ENCODE measurements at regions not wholly inside any gene's neighbourhood (a gene's known extent, or its start where the extent isn't known, plus 50 kb on each side); places are given as distances from the start of the nearest gene placed in this dataset.

DNA sequence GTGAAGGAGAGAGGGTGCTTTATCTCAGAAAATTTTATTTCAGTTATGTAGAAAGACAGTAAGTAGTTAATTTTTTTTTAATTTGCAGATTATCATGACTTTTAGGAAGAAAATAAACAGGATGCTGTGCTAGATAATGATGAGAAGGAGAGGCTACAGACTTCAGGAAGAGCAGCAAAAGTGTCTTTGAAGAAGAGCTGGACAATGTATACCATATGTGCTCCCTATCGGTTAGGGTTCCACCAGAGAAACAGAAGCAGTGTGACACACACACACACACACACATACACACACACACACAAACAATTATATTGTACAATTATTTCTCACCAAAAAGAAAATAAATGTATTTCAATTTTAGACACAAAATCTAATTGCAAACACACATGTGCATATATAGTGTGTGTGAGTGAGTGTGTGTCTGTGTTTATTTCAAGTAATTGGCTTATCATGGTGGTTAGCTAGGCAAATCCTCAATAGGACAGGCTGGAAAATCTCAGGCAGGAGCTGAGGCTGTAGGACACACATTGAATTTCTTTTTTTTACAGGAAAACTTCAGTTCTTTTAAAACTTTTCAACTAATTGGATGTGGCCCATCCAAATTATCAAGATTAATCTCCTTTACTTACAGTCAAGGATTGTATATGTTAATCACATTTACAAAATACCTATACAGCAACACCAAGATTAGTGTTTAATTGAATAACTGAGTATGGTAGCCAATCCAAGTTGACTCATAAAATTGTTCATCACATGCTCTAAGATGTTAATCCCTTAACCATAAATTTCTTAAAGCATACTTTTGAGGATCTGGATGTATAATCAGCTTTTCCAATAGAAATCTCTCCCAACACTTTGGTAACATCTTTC lies 235.8 kb upstream of the DCN start:
- DNase-seq = no peak

DNA sequence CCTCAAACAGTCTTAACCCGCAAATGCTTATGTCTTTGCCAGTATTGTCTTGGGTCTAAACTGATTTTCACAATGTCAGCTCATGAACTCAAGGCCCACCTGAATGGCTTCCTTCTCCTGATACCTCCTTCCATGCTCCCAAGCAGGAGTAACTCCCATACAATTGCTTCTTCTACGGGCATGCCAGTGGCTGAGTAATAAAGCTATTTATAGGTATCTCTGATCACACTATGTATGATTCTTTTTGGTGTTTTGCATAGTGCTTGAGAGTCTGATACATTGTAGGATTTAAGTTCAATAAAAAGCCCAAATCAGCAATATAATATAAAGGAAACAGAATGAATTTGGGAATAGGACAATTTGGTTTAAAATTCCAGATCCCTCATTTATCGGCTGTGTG lies 235.0 kb upstream of the DCN start:
- no peak for DNase-seq

DNA sequence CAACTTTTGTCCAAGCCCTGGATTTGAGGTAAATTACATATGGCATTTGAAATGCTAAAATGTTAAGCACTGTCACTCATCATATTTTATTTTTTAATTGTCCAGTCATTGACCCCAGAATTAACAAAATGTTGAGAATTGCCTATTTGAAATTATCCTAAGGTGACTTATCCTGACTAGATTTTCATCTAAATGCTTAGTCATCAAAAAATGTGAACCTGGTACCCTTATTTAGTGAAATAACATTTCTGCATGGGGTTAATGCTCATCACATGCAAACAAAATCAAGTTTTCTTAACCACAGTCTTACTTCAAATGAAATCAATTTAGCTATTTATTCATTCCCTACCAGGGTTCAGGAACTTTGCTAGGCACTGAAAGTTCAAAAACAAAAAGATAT lies 232.0 kb upstream of the DCN start:
- no peak for DNase-seq

DNA sequence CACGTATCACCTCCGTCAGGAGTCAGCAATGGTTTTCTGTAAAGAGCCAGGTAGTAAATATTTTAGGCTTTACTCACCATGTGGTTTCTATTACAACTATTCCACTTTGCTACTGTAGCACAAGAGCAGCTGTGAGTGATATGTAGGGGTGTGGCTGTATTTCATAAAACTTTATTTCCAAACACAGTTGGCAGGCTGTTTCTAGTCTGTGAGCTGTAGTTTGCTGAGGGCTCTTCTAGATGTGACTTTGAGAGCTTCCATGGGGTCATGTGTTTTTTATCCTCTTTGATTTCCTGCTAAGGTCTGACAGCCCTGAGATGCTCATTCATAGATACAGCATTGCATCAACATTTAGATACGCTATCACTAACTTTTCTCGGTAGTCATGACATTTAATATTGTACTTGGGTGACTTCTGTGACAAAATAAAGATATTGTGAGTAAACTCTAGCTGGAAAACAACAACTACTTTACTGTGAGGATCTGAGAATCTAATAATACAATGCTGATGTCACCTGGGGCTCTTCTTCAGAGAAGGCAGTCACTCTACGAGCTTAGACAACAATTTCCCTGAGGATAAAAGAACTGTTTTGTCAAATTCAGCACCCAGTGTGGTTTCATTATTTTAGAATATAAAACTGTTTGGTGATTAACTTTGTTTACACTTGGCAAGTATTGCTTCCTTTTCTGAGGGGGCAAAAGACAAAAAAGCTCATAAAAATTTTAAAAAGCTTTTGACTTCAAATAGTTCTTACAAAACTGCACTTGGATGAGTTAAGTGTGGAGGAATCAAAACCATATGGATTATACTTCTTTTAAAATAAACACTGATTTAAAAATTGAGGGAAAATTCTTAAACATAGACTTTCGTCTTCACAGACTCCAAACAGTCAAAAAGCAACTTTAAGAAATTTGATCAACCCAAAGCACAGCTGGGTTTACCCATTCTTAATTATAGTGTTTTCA lies 231.2 kb upstream of the DCN start:
- peak; percentile 63 for DNase-seq

DNA sequence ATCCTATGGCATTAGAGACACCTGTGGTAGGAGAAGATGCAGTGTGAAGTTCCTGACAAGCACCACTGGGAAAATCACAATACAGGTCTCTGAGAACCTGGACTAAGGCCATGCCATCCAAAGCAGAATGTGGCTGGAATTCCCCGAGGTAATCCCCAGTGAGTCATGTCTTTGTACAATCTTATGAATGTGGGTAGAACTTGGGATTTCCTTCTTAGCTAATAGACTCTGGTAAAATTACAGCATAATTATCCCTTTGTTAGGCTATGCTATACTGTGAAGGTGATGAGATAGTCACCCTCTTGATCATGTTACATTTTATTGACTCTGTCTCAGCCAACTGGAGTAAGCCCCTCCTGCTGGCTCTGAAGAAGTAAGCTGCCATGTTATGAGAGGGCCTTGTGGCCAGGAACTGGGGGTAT lies 224.3 kb upstream of the DCN start:
- peak; percentile 84 for DNase-seq

DNA sequence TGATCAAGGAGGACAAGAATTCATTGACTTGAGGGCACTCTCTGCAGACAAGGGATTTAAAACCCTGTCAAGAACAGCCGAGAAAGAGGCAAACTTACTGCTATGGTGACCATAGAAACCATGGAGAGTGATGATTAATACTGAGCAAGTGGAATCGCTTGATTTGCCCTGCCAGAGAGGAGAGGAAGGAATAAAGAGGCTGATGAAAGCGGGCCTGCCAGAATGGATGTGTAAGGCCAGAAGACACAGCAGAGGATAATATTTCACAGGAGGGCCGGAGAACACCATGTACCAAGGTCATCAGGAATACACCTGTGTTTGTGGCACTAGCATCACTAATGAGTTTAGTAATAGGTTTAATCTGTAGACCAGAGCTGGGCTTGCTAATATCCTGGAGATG lies 221.8 kb upstream of the DCN start:
- DNase-seq = peak; percentile 52

DNA sequence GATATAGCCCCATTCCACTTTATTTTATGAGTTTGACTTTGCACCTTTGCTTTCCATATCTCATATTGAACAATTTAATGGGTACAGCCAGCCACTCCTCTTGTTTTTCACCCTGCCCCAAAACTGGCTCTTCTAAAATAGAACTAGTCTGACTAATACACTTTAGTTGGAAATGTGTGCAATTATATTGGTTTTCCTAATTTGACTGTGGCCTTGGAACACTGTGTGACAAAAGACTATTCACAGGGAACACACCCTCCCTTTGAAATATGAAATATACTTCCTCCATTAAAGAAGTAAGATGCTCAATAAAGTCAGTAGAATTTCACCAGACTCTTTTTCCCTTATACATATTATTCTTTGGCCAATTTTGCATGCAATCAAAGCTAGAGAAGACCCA lies 218.6 kb upstream of the DCN start:
- DNase-seq = no peak

DNA sequence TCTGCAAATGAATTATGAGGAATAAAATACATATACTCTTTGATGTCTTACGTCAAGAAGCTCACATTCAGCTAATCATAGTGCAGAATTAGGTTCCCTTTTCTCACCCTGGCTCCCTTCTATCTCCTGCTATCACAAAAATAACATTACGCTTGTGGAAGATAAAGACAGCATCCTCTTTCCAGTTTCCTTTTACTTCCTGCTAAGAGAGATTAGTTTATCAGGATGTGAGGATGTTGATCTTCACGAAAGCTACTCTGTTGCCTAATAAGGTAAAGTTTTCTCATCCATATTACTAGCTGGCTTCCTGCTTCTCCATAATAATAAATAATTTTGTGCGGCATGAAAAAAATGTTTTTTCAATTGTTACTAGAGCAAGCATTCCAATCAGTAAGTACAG lies 217.7 kb upstream of the DCN start:
- DNase-seq = no peak

DNA sequence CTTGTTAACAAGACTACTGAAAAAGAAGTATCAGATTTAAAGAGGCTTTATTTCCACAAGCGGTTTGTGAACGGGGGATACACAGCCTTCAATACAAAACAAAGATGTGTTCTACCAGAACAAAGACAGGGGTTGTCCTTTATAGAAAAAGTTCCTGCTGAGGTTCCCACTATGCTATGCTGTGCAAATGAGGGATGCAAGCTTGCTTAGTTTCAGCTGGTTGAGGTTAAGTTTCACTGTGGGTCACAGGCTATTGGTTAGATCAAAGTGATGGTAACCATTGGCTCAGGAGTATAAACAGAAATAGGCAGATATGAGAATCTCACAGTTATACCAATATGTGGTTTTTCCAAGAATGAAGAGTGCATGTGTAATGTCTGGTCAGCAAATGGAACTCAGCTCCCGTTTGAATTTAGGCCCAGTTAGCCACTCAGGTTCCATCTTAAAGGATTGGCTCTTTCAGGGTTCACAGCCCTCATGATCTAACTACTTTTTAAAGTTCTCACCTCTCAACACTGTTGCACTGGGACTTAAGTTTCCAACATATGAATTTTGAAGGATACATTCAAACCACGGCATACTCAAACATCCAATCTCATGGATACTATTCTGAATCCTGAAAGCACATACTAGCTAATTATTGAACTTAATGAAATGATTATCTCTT lies 215.4 kb upstream of the DCN start:
- DNase-seq = no peak

DNA sequence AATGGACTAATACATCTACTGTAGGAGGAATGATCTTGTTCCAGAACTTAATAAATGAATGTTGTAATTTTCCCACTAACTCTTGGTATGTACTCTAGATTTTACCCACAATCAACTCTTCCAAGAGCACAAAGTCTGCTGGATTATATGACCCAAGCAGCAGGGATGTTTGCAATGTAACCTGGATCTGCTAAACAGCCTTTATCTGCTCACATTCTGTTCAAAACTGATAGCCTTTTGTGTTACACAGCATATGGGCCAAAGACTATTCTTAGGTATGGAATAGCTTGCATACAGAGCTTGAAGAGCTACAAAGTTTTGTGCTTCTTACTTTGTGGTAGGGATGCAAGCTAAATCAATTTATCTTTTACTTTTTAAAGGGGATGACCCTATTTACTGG lies 213.7 kb upstream of the DCN start:
- DNase-seq = no peak

DNA sequence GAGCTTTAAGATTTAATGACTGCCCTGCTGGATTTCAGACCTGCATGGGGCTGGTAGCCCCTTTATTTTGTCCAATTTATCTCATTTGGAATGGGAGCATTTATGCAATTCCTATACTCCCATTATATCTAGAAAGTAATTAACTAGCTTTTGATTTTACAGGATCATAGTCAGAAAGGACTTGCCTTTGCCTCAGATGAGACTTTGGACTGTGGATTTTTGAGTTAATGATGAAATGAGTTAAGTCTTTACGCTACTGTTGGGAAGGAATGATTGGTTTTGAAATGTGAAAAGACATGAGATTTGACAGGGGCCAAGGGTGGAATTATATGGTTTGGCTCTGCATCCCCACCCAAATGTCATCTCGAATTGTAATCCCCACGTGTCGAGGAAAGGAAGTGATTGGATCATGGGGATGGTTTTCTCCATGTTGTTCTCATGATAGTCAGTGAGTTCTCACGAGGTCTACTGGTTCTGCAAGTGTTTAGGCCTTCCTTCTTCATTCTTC lies 213.1 kb upstream of the DCN start:
- no peak for DNase-seq

DNA sequence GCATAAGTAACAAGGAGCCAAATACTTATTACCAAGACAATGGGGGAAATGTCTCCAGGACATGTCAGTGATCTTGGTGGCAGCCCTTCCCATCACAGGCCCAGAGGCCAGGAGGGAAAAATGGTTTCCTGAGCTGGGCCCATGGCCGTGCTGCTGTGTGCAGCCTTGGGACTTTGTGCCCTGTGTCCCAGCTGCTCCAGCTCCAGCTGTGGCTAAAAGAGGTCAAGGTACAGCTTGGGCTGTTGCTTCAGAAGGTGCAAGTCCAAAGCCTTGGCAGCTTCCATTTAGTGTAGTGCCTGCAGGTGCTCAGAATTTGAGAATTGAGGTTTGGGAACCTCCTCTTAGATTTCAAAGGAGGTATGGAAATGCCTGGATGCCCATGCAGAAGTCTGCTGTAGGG lies 212.3 kb upstream of the DCN start:
- no peak for DNase-seq

DNA sequence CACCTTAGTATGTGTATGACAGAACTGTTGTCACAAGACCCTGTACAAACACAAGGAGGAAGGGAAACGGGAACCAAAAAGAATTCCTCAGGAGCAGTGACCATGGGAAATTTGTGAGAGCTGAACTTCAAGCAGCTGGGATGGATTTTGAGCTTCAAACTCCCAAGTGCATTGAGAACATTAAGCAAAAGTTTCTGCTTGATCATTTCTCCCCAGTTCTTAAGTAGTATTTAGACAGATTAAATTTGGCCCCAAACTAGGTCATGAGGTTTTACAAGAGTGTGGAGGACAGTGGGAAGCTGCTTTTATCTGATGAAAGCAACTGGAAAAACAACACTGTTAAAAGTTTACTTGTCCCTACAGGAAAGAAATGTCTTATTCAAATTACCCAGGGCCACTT lies 206.0 kb upstream of the DCN start:
- no peak for DNase-seq

DNA sequence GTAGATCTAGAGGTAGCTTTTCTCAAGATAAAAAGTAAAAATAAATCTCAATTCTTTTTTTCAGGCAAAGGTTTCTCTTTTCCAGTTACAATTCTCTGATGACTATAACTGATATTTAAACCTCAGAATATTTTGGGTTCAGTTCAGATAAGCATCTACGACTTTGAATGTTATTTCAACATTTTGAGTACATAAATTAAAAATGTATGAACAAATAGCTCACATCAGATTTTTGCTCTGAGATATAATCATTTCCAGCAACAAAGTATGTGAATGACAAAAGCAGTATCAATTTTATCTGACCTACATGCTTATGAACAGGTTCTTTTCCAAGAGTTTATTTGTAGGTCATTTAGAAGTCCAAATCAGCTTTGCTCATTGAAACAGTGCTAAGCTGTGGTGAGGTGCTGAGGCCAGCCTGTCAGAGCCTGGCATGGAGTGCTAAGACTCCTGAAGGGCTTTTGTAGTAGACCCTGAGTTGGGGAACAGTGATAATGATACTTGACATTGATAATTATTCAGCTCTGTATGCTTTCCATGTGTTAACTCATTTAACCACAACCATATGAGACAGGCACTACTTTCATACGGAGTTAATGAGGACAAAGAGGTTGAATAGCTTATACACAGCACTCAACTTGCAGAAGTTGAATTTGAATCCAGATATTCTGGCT lies 205.0 kb upstream of the DCN start:
- no peak for DNase-seq

DNA sequence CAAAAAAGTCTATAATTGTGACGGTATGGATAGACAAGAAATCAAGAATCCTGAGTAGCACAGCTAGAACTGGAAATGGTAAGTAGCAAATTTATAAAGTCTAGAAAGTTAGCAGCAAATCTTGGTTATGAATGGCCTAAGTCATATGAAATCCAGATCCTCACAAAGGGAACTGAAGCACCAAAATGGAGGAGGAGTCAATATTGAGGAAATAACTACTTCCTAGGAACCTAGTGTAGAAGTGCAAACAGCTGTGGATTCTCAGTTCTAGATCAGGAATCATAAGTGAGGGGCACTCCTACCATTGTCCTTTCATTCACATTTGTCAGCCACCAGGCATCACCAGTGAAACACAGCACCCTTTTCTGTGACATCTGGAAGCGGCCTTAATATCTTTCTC lies 202.2 kb upstream of the DCN start:
- DNase-seq = peak; percentile 32

DNA sequence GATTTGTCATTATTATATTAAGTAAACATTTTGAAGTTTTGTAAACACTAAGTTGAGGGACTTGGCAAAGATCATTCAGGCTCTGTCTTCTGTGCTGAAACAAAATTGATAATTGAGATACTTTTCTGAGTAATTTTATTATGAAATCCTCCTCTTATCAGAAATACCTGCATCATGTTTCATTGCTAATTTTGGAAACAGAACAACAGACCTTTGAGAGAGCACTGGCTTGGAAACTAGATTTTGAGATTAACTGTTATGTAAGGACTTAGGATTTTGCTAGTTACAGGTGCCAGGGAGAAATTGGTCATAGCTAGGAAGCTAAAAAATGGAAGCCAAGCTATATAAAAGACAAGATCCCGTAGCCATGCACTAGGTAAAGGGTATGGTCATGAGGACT lies 201.7 kb upstream of the DCN start:
- no peak for DNase-seq

DNA sequence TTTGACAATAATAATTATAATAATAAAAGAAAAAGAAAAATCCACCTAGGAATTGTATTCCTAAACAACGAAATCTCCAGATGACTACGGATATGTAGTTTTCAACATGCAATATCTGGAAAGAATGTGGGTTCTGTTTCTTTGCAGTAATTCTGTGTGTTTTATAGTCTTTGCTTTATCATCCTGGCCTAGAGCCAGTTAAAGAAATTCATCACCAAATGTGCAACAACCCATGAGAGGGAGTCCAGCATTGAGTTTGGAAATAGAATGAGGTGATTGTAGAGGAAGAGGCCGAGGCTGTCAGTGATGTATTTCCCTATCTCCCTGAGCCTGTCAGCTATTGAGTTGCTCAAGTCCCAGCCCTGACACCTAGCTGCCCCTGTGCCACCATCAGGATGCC lies 200.5 kb upstream of the DCN start:
- DNase-seq = peak; percentile 13

DNA sequence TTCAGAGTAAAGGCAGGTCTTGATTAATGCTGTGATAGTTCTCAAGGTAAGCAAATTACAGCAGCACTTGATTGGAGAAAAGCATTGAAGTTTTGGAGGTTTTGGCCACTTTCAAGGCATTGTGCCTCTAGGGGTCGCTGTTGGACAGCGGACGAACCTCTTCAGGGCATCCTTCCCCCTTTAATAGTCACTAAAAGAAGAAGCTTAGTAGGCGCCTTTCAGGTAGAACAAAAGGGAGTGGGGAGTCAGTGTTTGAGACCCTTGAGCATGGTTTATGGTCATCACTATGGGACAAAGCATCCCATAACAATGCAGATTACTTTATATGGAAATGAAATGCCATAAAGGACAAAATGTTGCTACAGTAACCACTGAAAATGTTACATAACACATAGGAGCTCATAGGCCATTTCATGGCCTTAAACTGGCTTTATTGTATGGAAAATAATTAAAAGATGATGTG lies 199.5 kb upstream of the DCN start:
- DNase-seq = peak; percentile 87

DNA sequence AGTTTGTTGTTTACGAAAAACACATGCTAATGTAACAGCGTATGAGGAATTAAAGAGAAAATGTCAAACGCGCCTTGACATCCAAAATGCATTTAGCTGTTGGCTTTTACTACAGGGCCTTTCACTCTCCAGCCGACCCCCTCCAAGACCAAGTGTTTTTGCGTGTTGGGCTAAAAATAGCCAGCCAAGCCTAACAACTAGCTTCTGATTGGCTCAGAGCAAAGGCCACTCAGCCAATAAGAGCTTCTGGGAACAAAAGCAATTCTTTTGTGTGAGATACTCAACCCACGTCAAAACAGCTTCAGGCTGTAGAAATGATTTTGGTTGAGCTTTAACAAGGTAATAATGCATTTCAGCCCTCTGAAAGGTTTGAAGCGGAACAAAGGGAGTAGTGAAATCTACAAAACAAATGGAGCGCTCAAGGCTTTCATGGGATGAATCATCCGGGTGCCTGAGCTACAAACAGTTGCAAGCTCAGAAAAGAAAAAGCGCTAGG lies 198.7 kb upstream of the DCN start:
- peak; percentile 16 for DNase-seq

DNA sequence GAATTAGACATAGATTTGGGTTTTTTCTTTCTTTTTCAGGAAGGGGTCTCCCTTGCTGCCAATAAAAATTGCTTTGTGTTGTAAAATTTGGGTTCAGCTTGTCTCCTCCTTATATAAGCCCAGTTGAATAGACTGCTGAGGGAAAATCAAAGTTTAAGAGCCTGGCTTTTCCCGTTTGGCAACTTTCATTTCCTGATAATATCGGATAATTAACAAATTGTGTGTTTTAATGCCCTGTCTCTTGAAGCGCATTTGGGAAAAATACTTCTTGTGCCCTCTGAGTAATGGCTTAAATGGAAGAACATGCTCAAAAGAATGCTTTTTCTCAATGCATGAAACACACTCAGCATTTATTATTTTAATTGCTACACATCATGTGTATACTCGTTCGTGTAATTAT lies 198.0 kb upstream of the DCN start:
- DNase-seq = no peak

DNA sequence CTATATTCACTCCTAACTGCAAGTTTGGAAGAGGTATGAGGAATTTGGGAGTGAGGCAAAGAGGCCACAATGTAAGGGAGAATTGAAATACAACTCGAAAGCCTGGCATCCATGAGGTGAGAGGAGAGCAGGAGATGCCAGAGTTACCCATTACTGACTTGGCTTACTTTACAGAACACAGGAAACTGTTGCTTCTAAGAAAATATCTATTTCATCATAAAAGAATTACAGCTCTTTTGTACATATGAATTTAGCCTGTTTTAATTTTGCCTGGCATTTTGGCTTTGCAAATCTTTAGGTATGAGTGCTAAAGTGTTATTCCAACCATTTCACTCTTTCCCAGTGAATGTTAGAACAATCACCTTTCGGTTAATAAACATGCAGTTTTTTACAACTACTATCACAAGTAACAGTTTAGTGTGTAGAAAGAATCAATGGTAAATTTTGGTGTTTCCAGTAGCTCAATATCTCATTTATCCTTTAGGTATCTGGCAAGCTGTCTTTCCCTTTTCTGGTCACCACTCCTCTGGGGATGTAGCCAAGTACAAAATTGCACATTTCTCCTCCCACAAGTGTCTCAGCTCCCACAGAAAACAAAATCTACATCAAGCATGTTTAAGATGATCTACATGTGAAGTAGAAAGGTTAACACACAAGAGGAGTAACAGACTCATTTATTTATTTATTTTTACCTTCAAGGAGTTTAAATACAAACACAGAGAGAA lies 196.6 kb upstream of the DCN start:
- DNase-seq = no peak

DNA sequence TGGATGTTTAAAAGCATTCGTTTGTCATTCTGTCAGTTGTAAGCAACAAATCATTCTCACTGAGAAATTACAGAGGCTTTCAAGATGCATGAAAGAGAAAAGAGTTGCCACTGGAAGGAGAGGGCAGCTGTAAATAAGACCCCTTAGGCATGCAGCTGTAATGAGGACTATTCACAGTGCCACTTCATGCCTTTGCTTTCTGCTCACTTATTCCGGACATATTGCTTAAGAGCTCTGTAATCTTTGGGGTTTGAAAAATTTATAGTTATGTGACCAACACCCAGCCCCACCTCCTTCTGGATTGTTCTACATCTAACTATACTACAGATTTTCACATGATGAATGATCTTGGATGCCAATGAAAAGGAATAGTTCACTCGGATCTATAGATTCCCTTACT lies 194.8 kb upstream of the DCN start:
- DNase-seq = no peak
